PFSK-1 (cell line): ENCODE measurements at regions not wholly inside any gene's neighbourhood (a gene's known extent, or its start where the extent isn't known, plus 50 kb on each side); places are given as distances from the start of the nearest gene placed in this dataset.

Source experiments
- FOXP2 ChIP-seq: optimal IDR thresholded peaks from 2 replicates; pipeline ENCODE3; 2011; ENCODE audit warnings: borderline replicate concordance, control low read depth, inconsistent platforms; ENCODE audit not compliant: insufficient read depth; ENCODE audit errors: extremely low read length, extremely low read depth
- POLR2AphosphoS5 ChIP-seq: IDR thresholded peaks from 2 replicates; pipeline ENCODE4 v1.6.1; 2012; ENCODE audit warnings: low read depth, mild to moderate bottlenecking, control low read depth, low read length, moderate library complexity
- SIN3A ChIP-seq: IDR thresholded peaks from 2 replicates; pipeline ENCODE4 v1.6.1; 2012; ENCODE audit warnings: mild to moderate bottlenecking, low read length, moderate library complexity, borderline replicate concordance; ENCODE audit not compliant: insufficient read depth
- TAF1 ChIP-seq: IDR thresholded peaks from 2 replicates; pipeline ENCODE4 v1.6.1; 2012; ENCODE audit warnings: low read length, control low read depth, borderline replicate concordance; ENCODE audit not compliant: insufficient read depth
- TF ChIP-seq, protein P1 (sequence below), 2 experiments: IDR thresholded peaks; 2 replicates each; pipeline versions ENCODE4 v1.6.1 to v1.8.0; 2011 to 2012; ENCODE audit warnings: low read depth in 2 of 2, low read length in 2 of 2, control low read depth in 1 of 2, inconsistent platforms in 1 of 2, mild to moderate bottlenecking in 1 of 2, moderate library complexity in 1 of 2; ENCODE audit not compliant: insufficient read depth in 1 of 2

DNA sequence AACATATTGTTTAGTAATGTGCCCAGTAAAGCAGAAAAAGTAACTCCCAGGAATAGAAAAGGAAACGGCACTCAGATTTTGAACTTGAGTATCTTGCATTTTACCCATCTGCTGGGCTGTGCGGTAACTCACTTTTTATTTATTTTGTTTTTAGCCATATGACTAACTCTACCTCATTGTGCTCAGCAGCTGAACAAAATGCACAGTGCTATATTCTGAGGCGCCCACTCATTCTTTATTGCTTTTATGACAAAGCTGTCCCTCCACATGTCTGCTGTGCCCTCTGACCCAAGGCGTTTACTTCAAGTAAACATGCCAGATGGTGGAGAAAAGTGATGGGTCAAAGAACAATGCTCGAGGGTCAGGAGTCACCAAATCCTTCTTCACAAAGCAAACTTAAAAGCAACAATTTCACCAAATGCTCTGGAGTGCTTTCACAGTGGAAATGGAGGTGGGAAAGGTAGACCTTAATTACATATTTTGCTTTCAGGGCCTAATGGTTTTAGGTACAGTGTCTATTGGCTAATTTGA, 215.2 kb upstream of the ELAVL2 start:
- TF ChIP-seq FOXP2, result no peak
- no peak for TF ChIP-seq TAF1
- TF ChIP-seq POLR2AphosphoS5, result no peak
- TF ChIP-seq, protein P1, sequence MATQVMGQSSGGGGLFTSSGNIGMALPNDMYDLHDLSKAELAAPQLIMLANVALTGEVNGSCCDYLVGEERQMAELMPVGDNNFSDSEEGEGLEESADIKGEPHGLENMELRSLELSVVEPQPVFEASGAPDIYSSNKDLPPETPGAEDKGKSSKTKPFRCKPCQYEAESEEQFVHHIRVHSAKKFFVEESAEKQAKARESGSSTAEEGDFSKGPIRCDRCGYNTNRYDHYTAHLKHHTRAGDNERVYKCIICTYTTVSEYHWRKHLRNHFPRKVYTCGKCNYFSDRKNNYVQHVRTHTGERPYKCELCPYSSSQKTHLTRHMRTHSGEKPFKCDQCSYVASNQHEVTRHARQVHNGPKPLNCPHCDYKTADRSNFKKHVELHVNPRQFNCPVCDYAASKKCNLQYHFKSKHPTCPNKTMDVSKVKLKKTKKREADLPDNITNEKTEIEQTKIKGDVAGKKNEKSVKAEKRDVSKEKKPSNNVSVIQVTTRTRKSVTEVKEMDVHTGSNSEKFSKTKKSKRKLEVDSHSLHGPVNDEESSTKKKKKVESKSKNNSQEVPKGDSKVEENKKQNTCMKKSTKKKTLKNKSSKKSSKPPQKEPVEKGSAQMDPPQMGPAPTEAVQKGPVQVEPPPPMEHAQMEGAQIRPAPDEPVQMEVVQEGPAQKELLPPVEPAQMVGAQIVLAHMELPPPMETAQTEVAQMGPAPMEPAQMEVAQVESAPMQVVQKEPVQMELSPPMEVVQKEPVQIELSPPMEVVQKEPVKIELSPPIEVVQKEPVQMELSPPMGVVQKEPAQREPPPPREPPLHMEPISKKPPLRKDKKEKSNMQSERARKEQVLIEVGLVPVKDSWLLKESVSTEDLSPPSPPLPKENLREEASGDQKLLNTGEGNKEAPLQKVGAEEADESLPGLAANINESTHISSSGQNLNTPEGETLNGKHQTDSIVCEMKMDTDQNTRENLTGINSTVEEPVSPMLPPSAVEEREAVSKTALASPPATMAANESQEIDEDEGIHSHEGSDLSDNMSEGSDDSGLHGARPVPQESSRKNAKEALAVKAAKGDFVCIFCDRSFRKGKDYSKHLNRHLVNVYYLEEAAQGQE (IDR thresholded peaks at IDR 0.05; ENCODE audit: insufficient read depth in 1 of 2, low read depth in 2 of 2, low read length in 2 of 2), result no peak

DNA sequence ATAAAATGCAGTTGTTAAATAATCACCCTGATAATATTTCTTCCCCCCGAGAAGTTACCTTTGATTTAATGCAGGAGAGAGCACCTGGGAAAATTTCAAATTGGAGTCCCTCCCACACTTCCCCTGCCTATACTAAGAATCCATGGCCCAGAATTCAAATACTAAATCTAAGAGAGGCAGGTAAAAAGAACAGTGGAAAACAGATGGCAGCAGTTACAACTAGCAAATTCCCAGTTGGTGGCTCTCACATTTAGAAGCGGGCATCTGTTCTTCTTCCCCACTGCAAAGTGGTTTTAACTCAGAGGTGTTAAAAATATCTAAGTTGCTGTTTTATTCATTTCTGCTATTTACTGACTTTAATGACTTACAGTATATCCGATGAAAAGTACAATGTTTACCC, 210.4 kb upstream of the ELAVL2 start:
- TF ChIP-seq, protein P1 (IDR thresholded peaks at IDR 0.05; ENCODE audit: insufficient read depth in 1 of 2, low read depth in 2 of 2, low read length in 2 of 2), result no peak
- TF ChIP-seq FOXP2 (no peak), SIN3A (no peak), TAF1 (no peak), POLR2AphosphoS5 (no peak)

DNA sequence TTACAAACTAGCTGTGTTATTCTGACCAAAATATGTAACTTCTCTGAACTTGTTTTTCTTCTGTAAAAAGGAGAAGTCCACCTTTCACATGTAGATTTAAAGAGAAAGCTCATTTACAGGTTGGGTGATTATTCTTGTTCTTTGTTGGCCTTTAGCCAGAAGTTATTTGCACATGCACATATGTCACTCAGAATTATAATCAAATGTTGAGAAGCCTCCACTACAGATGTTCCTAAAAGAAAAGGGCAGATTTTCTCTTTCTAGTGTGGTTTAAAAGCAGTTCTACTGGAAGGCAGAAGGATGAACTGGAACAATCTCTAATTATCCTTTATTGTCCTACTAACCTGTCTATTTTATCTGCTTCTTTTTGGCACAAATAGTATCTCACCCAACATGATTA, 209.8 kb upstream of the ELAVL2 start:
- TF ChIP-seq TAF1, result no peak
- no peak for TF ChIP-seq SIN3A
- no peak for TF ChIP-seq POLR2AphosphoS5
- no peak for TF ChIP-seq FOXP2
- TF ChIP-seq, protein P1 (IDR thresholded peaks at IDR 0.05; ENCODE audit: insufficient read depth in 1 of 2, low read depth in 2 of 2, low read length in 2 of 2), result no peak

DNA sequence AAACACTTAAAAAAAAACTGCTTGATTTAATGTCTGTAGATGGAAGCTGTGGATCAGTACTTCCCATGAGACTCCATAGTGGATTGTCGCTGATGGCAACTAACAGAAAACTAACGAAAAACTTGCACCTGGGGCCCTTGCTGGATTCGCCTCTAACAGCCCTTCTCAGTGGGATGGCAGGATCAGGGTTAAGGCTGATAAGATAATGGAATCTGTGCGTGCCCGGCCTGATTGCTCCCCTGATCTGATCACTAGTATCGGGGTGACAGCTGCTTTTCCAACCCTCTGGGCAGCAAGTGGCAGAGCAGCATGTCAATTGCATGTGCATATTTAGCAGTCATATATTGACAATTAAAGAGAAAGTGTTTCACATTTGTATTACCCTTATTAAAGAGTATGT, 185.8 kb upstream of the ELAVL2 start:
- TF ChIP-seq SIN3A (no peak), TAF1 (no peak), POLR2AphosphoS5 (no peak), FOXP2 (no peak)
- TF ChIP-seq, protein P1 (IDR thresholded peaks at IDR 0.05; ENCODE audit: insufficient read depth in 1 of 2, low read depth in 2 of 2, low read length in 2 of 2), result no peak
